SH-SY5Y (cell line): ENCODE measurements at regions not wholly inside any gene's neighbourhood (a gene's known extent, or its start where the extent isn't known, plus 50 kb on each side); places are given as distances from the start of the nearest gene placed in this dataset.

Experiments used
- GATA2 ChIP-seq: IDR thresholded peaks from 2 replicates; pipeline ENCODE4 v1.6.1; 2011; ENCODE audit warnings: mild to moderate bottlenecking, low read depth, low read length
- GATA3 ChIP-seq: IDR thresholded peaks from 2 replicates; pipeline ENCODE4 v1.6.1; 2011; ENCODE audit warnings: low read depth, mild to moderate bottlenecking, low read length, moderate library complexity

DNA sequence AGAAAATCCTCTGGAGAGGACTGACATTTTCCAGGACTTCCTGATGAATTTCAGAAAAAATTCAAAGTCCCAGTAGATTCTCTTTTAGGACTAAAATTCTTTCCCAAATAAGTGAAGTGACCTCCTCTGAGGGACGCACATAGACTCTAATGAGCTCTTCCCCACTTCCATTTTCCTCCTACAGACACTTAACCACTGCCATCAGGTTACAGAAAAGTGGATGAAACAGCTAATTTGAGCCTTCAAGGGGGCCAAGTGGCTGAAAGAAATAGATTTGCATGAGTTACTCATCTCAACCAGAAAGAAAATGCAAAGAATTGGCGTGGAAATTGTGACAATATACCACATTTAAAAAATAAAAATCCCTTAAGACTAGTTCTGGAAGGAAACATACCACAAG is 185.3 kb upstream of the EDNRB start:
- no peak for TF ChIP-seq GATA2
- TF ChIP-seq GATA3: no peak
